ENCODE measurements at regions not wholly inside any gene's neighbourhood (a gene's known extent, or its start where the extent isn't known, plus 50 kb on each side); places are given as distances from the start of the nearest gene placed in this dataset.

DNA sequence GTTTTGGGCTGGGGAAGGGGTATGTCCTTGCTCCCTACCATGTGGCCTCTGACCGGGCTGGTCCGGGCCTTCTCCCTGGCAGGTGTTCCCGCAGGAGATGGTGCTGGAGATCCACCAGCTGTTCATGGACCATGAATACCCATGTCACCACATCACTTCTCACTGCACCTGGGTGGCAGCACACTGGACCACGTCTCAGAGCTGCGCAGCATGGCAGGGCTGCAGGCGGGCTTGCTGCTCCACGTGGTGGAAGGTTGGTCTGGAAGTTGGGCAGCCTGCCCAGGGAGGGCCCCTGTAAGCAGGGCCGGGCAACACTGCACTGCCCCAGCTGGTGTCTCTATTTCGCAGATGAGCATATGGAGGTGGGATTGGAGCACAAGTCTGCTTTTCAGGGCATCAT, 169.5 kb upstream of the ZNF267 start:
- TF ChIP-seq, protein P1, sequence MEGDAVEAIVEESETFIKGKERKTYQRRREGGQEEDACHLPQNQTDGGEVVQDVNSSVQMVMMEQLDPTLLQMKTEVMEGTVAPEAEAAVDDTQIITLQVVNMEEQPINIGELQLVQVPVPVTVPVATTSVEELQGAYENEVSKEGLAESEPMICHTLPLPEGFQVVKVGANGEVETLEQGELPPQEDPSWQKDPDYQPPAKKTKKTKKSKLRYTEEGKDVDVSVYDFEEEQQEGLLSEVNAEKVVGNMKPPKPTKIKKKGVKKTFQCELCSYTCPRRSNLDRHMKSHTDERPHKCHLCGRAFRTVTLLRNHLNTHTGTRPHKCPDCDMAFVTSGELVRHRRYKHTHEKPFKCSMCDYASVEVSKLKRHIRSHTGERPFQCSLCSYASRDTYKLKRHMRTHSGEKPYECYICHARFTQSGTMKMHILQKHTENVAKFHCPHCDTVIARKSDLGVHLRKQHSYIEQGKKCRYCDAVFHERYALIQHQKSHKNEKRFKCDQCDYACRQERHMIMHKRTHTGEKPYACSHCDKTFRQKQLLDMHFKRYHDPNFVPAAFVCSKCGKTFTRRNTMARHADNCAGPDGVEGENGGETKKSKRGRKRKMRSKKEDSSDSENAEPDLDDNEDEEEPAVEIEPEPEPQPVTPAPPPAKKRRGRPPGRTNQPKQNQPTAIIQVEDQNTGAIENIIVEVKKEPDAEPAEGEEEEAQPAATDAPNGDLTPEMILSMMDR (IDR thresholded peaks at IDR 0.05): no peak
- TF ChIP-seq POLR2AphosphoS5 (IDR thresholded peaks at IDR 0.05): no peak
